Nucleus accumbens (tissue), 56 donors: ENCODE measurements at regions not wholly inside any gene's neighbourhood (a gene's known extent, or its start where the extent isn't known, plus 50 kb on each side); places are given as distances from the start of the nearest gene placed in this dataset.
"Not testable (repeated sequence)": the region's sequence is repeated elsewhere in the genome, so short reads cannot be mapped to it uniquely, and the experiment has no call there.

ENCODE experiments used
- DNase-seq, 56 donors: peaks; one replicate each; lab custom pipeline; 2025; lab: John Stamatoyannopoulos, UW

DNA sequence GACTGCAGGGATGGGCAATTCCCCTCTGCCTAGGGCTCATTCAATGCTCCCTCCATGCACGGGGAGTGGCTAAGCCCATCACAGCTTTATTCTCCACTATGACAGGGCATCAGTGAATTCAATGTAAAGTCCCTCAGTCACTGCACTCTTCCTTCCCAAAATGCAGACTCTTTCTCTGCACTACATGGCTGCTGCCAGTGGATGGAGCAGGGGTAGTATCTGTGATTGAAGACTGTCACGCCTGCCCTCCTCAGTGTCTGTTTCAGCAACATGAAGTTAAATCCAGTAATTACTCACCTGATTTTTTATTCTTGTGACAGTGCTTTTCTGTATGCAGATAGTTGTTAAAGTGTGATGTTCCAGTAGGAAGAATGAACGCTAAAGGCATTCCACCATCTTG, 1323.2 kb downstream of the AMY1C start:
- no peak for DNase-seq

DNA sequence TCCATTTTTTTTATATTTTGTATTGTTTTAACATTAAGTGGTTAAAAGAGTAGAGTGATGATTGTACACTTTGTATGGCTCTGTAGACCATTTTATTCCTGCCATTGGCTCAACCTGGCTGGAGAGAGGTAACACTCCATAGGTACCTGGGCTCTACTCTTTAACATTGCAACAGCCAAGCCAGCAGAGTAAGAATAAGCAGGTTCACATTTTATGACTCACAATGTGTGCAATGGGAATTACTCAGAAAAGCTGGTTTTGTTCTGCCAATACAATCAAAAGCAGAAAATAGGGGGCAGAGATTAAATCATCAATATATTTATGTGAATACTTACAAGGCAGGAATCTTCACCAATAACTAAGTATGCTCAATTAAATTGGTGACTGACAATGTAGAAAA, 1324.0 kb downstream of the AMY1C start:
- DNase-seq, result no peak

- DNase-seq, result no peak
Observed at GRCh38 chr1:105083611-105084010, 1333.9 kb downstream of the AMY1C start.

DNA sequence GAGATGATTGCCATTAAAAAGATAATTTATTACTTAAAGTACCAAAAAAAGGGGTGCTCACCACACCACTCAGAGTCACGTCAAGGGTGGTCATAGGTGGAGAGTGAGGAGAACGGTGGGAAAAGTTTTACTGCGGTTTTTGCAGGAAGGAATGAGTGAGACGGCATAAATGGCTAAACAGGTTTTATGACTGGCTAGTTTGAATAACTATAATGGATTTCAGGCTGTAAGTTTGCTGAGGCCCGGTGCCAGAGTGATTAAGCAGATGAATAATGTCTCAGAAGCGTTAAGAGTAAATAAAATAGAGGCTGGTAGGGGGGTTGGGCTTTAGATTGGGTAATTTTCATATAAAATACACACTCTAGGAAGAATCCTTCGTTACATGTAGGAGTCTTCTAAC, 1337.8 kb downstream of the AMY1C start:
- no peak for DNase-seq

DNA sequence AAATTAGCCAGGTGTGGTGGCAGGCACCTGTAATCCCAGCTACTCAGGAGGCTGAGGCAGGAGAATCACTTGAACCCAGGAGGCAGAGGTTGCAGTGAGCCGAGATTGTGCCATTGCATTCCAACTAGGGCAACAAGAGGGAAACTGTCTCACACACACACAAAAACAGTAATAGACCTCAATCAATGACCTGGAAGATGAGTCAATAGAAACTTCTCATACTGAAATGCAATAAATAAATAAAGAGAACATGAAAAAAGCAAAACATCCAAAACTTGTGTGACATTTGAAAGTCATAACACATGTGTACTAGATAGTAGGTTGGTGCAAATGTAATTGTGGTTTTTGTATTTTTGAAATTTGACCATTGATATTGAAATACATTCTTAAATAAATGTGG, 1338.5 kb downstream of the AMY1C start:
- no peak for DNase-seq

GRCh38 chr1:105093893-105094292, 1344.2 kb downstream of the AMY1C start:
- DNase-seq, result not testable (repeated sequence)

DNA sequence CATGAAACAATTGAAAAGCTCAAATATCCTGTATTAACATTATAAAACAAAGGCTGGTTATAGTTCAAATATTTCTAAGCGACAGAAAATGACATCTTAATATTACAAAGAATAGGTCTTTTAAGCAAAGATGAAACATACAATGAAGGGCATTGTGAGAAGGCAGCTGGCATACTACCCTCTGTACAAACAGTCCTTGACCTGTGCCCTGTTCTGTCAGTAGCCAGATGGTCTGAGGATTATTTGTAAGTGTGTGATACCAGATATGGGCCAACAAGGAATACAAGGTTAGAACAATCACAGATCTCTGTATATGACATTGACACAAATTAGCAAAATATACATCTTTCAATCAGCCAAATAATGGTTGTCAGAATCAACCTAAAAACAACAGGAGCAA, 1350.4 kb downstream of the AMY1C start:
- DNase-seq, result no peak

DNA sequence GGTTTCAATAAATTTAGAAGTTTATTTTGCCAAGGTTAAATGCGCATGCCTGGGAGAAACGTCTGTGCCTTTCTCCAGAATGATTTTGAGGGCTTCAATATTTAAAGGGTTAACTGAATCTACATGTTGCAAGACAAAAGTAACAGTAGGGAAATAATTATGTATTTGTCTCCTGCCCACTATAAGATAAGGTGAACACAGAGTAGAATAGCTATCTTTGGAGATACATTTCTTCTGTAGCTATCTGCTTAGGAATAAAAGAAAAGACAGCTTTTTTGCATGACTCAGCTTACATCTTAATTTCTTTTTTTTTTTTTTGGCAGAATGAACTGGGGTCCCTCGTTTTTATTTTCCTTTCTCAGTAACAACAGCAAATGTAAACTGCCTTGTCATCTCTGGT, 1351.6 kb downstream of the AMY1C start:
- no peak for DNase-seq

DNA sequence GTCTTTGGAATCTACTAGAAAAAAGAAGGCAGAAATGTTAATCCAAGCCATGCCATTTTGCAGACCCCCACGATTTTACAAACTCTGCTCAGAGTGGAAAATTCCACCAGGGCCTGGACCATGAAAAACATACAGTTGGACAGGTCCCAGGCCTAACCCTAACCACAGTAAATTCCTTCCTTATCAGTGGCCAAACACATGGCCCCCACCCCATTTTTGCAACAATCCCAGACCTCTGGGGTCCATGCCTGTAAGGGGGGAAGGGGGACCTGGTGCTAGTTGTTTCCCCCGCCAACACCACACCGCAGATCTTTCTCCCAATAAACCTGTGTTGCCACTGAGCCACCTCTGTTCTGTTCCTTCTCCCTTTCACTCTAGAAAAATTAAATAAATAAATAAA, 1352.7 kb downstream of the AMY1C start:
- no peak for DNase-seq

DNA sequence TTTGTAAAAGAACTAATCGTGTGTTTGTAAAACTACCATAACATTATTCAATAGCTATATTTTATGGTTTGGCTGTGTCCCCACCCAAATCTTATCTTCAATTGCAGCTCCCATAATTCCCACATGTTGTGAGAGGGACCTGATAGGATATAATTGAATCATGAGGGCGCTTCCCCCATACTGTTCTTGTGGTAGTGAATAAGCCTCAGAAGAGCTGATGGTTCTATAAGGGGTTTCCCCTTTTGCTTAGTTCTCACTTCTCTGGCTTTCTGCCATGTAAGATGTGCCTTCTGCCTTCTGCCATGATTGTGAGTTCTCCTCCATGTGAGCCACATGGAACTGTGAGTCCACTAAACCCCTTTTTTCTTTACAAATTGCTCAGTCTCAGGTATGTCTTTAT, 1372.3 kb downstream of the AMY1C start:
- DNase-seq, result no peak

GRCh38 chr1:105137543-105138457, 1388.1 kb downstream of the AMY1C start:
- no peak for DNase-seq

GRCh38 chr1:105138458-105138893, 1388.8 kb downstream of the AMY1C start:
- no peak for DNase-seq

- no peak for DNase-seq
Observed at GRCh38 chr1:105172788-105173187, 1423.1 kb downstream of the AMY1C start.

DNA sequence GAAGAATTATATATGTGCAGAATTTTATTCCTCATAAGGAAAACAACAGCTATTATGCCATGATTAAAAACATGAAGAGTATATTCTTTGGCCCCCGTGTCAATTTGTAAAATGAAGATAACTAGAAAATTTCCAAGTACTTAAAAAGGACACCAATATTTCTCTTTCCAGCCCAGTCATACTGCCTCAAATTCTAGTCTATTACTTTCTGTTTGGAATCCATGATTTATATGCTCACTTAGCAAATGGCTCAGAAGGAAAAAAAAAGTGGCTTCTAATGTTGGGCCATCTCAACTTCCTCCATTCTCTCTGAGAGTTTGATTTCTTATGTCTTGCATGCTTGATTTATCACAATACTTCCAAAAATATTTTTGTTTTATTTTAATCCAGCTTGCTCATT, 1431.1 kb downstream of the AMY1C start:
- DNase-seq, result no peak

GRCh38 chr1:105204836-105205371, 1455.2 kb downstream of the AMY1C start:
- DNase-seq, result no peak

GRCh38 chr1:105208581-105208980, 1458.9 kb downstream of the AMY1C start:
- no peak for DNase-seq

DNA sequence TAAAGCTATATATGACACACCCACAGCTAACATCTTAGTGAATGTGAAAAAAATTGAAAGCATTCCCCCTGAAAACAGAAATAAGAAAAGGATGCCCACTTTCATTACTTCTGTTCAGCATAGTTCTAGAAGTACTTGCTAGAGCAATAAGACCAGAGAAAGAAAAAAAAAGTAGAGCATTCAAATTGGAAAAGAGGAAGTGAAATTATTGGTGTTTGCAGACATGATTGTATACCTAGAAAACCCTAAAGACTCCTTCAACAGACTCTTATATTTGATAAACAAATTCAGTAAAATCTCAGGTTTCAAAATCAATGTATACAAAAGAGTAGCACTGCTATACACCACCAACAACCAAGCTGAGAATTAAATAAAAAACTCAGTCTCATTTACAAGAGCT, 1461.0 kb downstream of the AMY1C start:
- no peak for DNase-seq

DNA sequence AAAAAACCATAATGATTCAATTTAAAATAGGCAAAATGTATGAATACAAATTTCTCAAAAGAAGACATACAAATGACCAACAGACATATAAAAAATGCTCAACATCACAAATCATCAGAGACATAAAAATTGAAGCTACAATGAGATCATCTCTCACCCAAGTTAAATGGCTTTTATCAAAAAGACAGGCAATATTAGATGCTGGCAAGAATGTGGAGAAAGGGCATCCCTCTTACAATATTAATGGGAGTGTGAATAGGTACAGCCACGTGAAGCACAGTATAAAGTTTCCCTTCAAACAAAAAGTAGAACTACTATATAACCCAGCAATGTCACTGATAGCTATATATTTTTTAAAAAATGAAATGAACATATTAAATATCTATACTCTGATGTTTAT, 1481.7 kb downstream of the AMY1C start:
- no peak for DNase-seq

- DNase-seq, result no peak
Observed at GRCh38 chr1:105243411-105243810, 1493.7 kb downstream of the AMY1C start.

DNA sequence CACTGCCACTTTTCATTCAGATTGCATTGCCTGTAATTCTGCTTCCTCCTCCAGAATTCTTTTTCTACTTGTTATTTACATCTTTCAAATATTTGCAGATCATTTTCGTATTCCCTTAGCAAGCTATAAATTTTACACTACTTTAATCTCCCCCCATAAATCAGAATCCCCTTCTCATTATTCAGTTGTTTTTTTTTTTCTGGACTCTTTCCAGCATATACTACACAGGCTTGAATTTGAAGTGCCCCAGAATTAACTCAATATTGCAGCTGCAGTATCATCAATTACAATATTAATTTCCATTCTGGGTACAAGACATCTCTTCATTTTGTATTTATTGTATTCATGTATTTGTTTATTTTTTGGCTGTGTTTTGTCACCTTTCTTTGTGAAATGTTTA, 1494.3 kb downstream of the AMY1C start:
- no peak for DNase-seq

DNA sequence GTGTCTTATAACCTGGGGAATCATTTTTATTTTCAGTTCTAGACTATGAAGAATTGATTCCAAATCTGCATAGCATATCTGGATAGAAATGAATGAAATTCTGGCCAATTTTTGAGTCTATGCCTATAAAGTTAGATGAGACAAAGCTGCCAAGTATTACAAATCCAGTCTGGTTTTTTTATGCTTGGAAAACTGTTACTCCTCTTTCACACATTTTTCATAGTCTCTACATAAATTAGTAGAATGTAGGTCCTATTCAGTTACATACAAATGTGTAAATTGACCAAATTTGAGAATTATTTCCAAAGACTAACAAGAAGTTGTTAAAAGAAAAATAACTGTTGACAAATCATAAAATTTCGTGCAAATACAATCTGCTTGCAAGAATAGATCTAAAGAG, 1505.2 kb downstream of the AMY1C start:
- no peak for DNase-seq

- DNase-seq, result no peak
Observed at GRCh38 chr1:105260001-105260400, 1510.3 kb downstream of the AMY1C start.
